ENCODE measurements at regions not wholly inside any gene's neighbourhood (a gene's known extent, or its start where the extent isn't known, plus 50 kb on each side); places are given as distances from the start of the nearest gene placed in this dataset.

- TF ChIP-seq CTCF (IDR thresholded peaks at IDR 0.05) (no peak), POLR2AphosphoS5 (IDR thresholded peaks at IDR 0.05) (no peak), POLR2A (IDR thresholded peaks at IDR 0.05) (no peak)
Observed at GRCh38 chr4:116321471-116321870, 763.9 kb downstream of the TRAM1L1 start.

All from suprapubic skin (tissue), 4 donors.